ENCODE measurements at regions not wholly inside any gene's neighbourhood (a gene's known extent, or its start where the extent isn't known, plus 50 kb on each side); places are given as distances from the start of the nearest gene placed in this dataset.

DNA sequence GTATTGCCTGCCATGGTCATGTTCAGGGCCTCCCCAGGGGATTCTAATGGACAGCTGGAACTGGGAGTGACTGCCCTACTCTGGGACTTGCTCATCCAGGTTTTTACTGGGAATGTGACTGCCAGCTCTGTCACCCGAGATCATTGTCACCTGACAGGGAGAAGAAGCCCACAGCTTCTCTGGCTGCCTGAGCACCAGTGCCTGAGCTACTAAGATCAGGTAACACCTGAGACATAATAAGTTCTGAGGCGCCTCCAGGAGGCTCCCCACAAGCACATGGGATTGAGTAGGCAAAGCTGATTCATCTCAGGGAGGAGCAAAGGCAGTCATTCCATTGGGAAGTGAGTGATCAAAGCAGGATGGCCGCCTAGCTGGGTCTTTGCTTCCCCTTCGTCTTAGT, 84.2 kb upstream of the GALNT18 start:
- CTCF ChIA-PET: no interaction called here

DNA sequence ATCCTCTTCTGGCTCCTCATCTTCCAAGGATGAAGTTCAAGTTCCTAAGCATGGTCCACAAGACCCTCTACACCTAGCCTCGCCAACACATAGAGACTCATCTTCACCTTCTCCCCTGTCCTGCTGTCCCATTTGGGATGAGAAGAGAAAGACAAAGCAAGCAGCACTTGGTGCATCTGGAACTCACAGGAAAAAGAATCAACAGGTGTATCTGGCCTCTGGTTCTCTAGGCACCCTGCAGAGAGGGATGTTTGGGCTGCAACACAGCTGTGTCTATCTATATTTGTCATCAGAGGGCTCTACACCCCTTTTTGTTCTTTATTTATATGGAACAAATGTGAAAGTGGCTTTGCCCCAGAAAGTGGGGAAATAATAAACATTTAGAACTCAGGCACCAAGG, 82.1 kb upstream of the GALNT18 start:
- WGBS (ENCODE audit: insufficient coverage): 80% methylated on average over 1 of the region's 1 CpG
- peaks cover 7 to 22% of the 10 kb centered on the region in 2 donors for H3K27me3 Mint-ChIP-seq
- ATAC-seq (replicated peaks in 1 of 4) (no peak), DNase-seq (no peak)
- Histone ChIP-seq H3K36me3 (ENCODE audit: control insufficient read depth in 2 of 2, extremely low read depth in 1 of 2, insufficient read depth in 1 of 2, low read length in 1 of 2) (no peaks in the 10 kb centered on the region), H3K4me3 (ENCODE audit: control insufficient read depth in 1 of 2, extremely low read depth in 1 of 2, low read length in 1 of 2) (no peak overlapping the region), H3K27ac (ENCODE audit: low read length) (no peak overlapping the region), H3K27me3 (replicated peaks in 1 of 2; ENCODE audit: control insufficient read depth in 2 of 2, extremely low read depth in 1 of 2, insufficient read depth in 2 of 2, low read length in 1 of 2) (peaks cover 0 to 2% of the 10 kb centered on the region in 2 experiments), H3K4me1 (ENCODE audit: control insufficient read depth in 1 of 2, extremely low read depth in 1 of 2, insufficient read depth in 2 of 2, low read length in 2 of 2) (no peaks in the 10 kb centered on the region), H3K9me3 (no peaks in the 10 kb centered on the region)
- peaks cover 0 to 6% (median 0%) of the 10 kb centered on the region in 3 donors for H3K4me1 Mint-ChIP-seq
- POLR2A ChIA-PET: no interaction called here
- CTCF ChIA-PET: no interaction called here
- no peaks in the 10 kb centered on the region for H3K9me3 Mint-ChIP-seq
- no peaks in the 10 kb centered on the region for H3K36me3 Mint-ChIP-seq
- H3K27ac Mint-ChIP-seq: no peak overlapping the region
- H3K4me3 Mint-ChIP-seq: no peak overlapping the region

More for the DNA sequence above, 84.2 kb upstream of the GALNT18 start:
- Mint-ChIP-seq H3K4me3 (no peak overlapping the region), H3K36me3 (no peaks in the 10 kb centered on the region), H3K27ac (no peak overlapping the region), H3K9me3 (no peaks in the 10 kb centered on the region), H3K27me3 (peaks cover 7 to 22% of the 10 kb centered on the region in 2 donors), H3K4me1 (peaks cover 0 to 7% (median 0%) of the 10 kb centered on the region in 3 donors)
- Histone ChIP-seq H3K27me3 (replicated peaks in 1 of 2; ENCODE audit: control insufficient read depth in 2 of 2, extremely low read depth in 1 of 2, insufficient read depth in 2 of 2, low read length in 1 of 2) (peaks cover 0 to 3% of the 10 kb centered on the region in 2 experiments), H3K9me3 (no peaks in the 10 kb centered on the region), H3K27ac (ENCODE audit: low read length) (no peak overlapping the region), H3K36me3 (ENCODE audit: control insufficient read depth in 2 of 2, extremely low read depth in 1 of 2, insufficient read depth in 1 of 2, low read length in 1 of 2) (no peaks in the 10 kb centered on the region), H3K4me1 (ENCODE audit: control insufficient read depth in 1 of 2, extremely low read depth in 1 of 2, insufficient read depth in 2 of 2, low read length in 2 of 2) (no peaks in the 10 kb centered on the region), H3K4me3 (ENCODE audit: control insufficient read depth in 1 of 2, extremely low read depth in 1 of 2, low read length in 1 of 2) (no peak overlapping the region)
- POLR2A ChIA-PET: no interaction called here
- no peak for ATAC-seq (replicated peaks in 1 of 4)
- no peak for DNase-seq
- 56% methylated on average over 1 of the region's 4 CpGs for WGBS (ENCODE audit: insufficient coverage)

DNA sequence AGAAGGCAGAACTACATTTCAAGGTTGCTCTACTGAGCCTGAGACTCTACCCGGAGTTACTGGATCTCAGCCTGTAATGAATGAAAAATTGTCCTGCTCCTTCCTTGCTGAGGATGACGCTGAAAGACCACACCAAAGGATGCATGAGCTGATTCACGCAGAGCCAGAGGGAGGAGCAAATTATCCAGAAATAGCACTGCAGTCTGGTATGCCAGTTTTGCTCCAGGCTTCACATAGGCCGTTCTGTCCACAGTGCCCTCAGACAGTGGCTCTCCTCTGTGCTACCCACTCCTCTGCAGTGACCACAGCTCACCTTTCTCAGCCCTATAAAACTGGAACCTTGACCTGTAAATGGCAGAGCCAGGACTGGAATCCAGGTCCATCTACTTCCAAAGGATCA, 79.3 kb upstream of the GALNT18 start:
- ATAC-seq (replicated peaks in 1 of 4) (no peak), DNase-seq (no peak)
- H3K27ac Mint-ChIP-seq: no peak overlapping the region
- H3K4me3 Mint-ChIP-seq: no peak overlapping the region
- CTCF ChIA-PET: no interaction called here
- WGBS (ENCODE audit: insufficient coverage): 77% methylated on average over 4 of the region's 4 CpGs
- H3K36me3 ChIP-seq (ENCODE audit: control insufficient read depth in 2 of 2, extremely low read depth in 1 of 2, insufficient read depth in 1 of 2, low read length in 1 of 2): no peaks in the 10 kb centered on the region
- H3K4me1 ChIP-seq (ENCODE audit: control insufficient read depth in 1 of 2, extremely low read depth in 1 of 2, insufficient read depth in 2 of 2, low read length in 2 of 2): no peaks in the 10 kb centered on the region
- peaks cover 0 to 1% (median 0%) of the 10 kb centered on the region in 3 donors for H3K9me3 Mint-ChIP-seq
- H3K9me3 ChIP-seq: no peaks in the 10 kb centered on the region
- H3K27me3 Mint-ChIP-seq: peaks cover 3 to 15% of the 10 kb centered on the region in 2 donors
- no peak overlapping the region for H3K27ac ChIP-seq (ENCODE audit: low read length)
- H3K4me1 Mint-ChIP-seq: no peaks in the 10 kb centered on the region
- no peak overlapping the region for H3K4me3 ChIP-seq (ENCODE audit: control insufficient read depth in 1 of 2, extremely low read depth in 1 of 2, low read length in 1 of 2)
- no peaks in the 10 kb centered on the region for H3K27me3 ChIP-seq (replicated peaks in 1 of 2; ENCODE audit: control insufficient read depth in 2 of 2, extremely low read depth in 1 of 2, insufficient read depth in 2 of 2, low read length in 1 of 2)
- no peaks in the 10 kb centered on the region for H3K36me3 Mint-ChIP-seq
- POLR2A ChIA-PET: no interaction called here

DNA sequence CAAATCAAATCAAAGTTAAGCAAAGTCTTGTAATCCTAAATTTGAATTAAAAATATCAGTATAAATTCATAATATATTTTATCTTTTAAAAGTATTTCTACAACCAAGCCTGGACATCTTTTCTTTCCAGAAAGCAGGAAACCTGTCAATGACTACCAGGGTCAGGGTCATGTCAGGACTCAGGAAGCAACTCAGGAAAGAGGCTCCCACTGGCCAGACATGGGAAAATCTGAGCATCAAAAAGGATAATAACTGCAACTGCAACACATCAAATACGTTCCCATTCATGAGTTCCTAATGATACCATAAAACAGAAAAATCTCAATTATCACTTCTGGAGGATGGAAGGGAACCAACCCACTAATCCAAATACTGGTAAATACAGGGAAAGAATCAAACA, 76.0 kb upstream of the GALNT18 start:
- ChIA-PET POLR2A (no interaction called here), CTCF (no interaction called here)
- Mint-ChIP-seq H3K36me3 (no peaks in the 10 kb centered on the region), H3K27me3 (peaks cover 5 to 13% of the 10 kb centered on the region in 2 donors), H3K4me1 (no peaks in the 10 kb centered on the region), H3K9me3 (peaks cover 0 to 5% (median 3%) of the 10 kb centered on the region in 3 donors), H3K27ac (no peak overlapping the region), H3K4me3 (no peak overlapping the region)
- H3K4me1 ChIP-seq (ENCODE audit: control insufficient read depth in 1 of 2, extremely low read depth in 1 of 2, insufficient read depth in 2 of 2, low read length in 2 of 2): no peaks in the 10 kb centered on the region
- no peak overlapping the region for H3K4me3 ChIP-seq (ENCODE audit: control insufficient read depth in 1 of 2, extremely low read depth in 1 of 2, low read length in 1 of 2)
- no peak for ATAC-seq (replicated peaks in 1 of 4)
- H3K27me3 ChIP-seq (replicated peaks in 1 of 2; ENCODE audit: control insufficient read depth in 2 of 2, extremely low read depth in 1 of 2, insufficient read depth in 2 of 2, low read length in 1 of 2): no peaks in the 10 kb centered on the region
- no peaks in the 10 kb centered on the region for H3K36me3 ChIP-seq (ENCODE audit: control insufficient read depth in 2 of 2, extremely low read depth in 1 of 2, insufficient read depth in 1 of 2, low read length in 1 of 2)
- no peak overlapping the region for H3K27ac ChIP-seq (ENCODE audit: low read length)
- no peaks in the 10 kb centered on the region for H3K9me3 ChIP-seq
- DNase-seq: no peak
- no CpG with 5 or more reads among the region's 1 CpG for WGBS (ENCODE audit: insufficient coverage)

DNA sequence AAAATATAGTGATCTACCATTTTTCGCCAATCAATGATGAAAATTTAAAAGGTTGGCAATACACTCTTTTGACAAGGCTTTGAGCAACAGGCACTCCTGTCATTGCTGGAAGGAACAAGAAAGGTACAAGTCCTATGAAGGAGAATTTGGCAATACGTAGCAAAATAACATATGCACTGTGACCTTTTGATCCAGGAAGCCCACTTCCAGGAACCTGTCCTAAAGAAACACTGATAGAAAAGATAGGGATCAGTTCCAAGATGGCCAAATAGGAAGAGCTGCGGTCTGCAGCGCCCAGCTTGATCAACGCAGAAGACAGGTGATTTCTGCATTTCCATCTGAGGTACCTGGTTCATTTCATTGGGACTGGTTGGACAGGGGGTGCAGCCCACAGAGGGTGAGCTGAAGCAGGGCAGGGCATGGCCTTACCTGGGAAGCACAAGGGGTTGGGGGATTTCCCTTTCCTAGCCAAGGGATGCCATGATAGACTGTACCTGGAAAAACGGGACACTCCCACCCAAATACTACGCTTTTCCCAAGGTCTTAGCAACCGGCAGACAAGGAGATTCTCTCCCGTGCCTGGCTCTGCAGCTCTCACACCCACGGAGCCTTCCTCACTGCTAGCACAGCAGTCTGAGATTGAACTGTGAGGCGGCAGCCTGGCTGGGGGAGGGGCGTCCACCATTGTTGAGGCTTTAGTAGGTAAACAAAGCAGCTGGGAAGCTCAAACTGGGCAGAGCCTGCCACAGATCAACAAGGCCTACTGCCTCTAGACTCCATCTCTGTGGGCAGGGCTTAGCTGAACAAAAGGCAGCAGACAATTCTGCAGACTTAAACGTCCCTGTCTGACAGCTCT, 69.7 kb upstream of the GALNT18 start:
- 89% methylated on average over 6 of the region's 13 CpGs for WGBS (ENCODE audit: insufficient coverage)
- Histone ChIP-seq H3K27me3 (replicated peaks in 1 of 2; ENCODE audit: control insufficient read depth in 2 of 2, extremely low read depth in 1 of 2, insufficient read depth in 2 of 2, low read length in 1 of 2) (peaks cover 0 to 8% of the 10 kb centered on the region in 2 experiments), H3K36me3 (ENCODE audit: control insufficient read depth in 2 of 2, extremely low read depth in 1 of 2, insufficient read depth in 1 of 2, low read length in 1 of 2) (no peaks in the 10 kb centered on the region), H3K9me3 (no peaks in the 10 kb centered on the region), H3K4me3 (ENCODE audit: control insufficient read depth in 1 of 2, extremely low read depth in 1 of 2, low read length in 1 of 2) (no peak overlapping the region), H3K27ac (ENCODE audit: low read length) (no peak overlapping the region), H3K4me1 (ENCODE audit: control insufficient read depth in 1 of 2, extremely low read depth in 1 of 2, insufficient read depth in 2 of 2, low read length in 2 of 2) (no peaks in the 10 kb centered on the region)
- Mint-ChIP-seq H3K27ac (no peak overlapping the region), H3K27me3 (peaks cover 29 to 36% of the 10 kb centered on the region in 2 donors), H3K36me3 (no peaks in the 10 kb centered on the region), H3K4me3 (no peak overlapping the region), H3K4me1 (no peaks in the 10 kb centered on the region), H3K9me3 (peaks cover 0 to 5% (median 3%) of the 10 kb centered on the region in 3 donors)
- ChIA-PET CTCF (no interaction called here), POLR2A (no interaction called here)
- DNase-seq: no peak
- no peak for ATAC-seq (replicated peaks in 1 of 4)

DNA sequence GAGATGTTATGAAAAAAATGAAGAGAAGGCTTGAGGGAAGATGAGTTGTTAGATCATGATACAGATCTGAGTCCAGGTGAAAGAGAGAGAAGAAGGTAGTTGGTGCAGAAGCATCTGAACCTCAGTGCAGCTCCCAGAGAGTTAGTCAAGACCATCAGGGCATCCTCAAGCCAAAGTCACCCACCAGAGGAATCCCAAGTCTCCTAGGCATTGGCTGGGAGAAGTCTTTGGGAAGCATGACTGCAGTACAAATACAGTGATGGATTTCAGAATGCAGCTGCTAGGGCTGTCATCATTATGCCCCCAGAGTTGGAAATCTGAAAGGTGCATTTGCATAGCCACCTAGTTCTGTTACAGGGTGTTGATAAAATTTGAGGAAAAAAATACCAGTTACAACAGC, 59.7 kb upstream of the GALNT18 start:
- H3K27me3 Mint-ChIP-seq: peaks cover 32 to 36% of the 10 kb centered on the region in 2 donors
- DNase-seq: no peak
- no peak overlapping the region for H3K27ac Mint-ChIP-seq

More for the DNA sequence above, 59.7 kb upstream of the GALNT18 start:
- Histone ChIP-seq H3K4me1 (ENCODE audit: control insufficient read depth in 1 of 2, extremely low read depth in 1 of 2, insufficient read depth in 2 of 2, low read length in 2 of 2) (no peaks in the 10 kb centered on the region), H3K9me3 (no peaks in the 10 kb centered on the region), H3K4me3 (ENCODE audit: control insufficient read depth in 1 of 2, extremely low read depth in 1 of 2, low read length in 1 of 2) (no peak overlapping the region), H3K27me3 (replicated peaks in 1 of 2; ENCODE audit: control insufficient read depth in 2 of 2, extremely low read depth in 1 of 2, insufficient read depth in 2 of 2, low read length in 1 of 2) (peaks cover 0 to 9% of the 10 kb centered on the region in 2 experiments), H3K36me3 (ENCODE audit: control insufficient read depth in 2 of 2, extremely low read depth in 1 of 2, insufficient read depth in 1 of 2, low read length in 1 of 2) (no peaks in the 10 kb centered on the region), H3K27ac (ENCODE audit: low read length) (no peak overlapping the region)
- Mint-ChIP-seq H3K36me3 (no peaks in the 10 kb centered on the region), H3K9me3 (peaks cover 0 to 4% (median 4%) of the 10 kb centered on the region in 3 donors), H3K4me1 (no peaks in the 10 kb centered on the region), H3K4me3 (no peak overlapping the region)
- POLR2A ChIA-PET: no interaction called here
- no peak for ATAC-seq (replicated peaks in 1 of 4)
- CTCF ChIA-PET: interaction anchor here in 1 of 2 donors (0.8 kb wide), 1 partner anchor 9 kb away, joined by 3 read pairs; no protein-coding TSS in a partner anchor
